A172 (cell line): ENCODE measurements at regions not wholly inside any gene's neighbourhood (a gene's known extent, or its start where the extent isn't known, plus 50 kb on each side); places are given as distances from the start of the nearest gene placed in this dataset.
"Not testable (repeated sequence)": the region's sequence is repeated elsewhere in the genome, so short reads cannot be mapped to it uniquely, and the experiment has no call there.

Experiments
- DNase-seq: peaks from one replicate; pipeline ENCODE4 v3.0.0-alpha.2; 2015; ENCODE audit warnings: low spot score

DNA sequence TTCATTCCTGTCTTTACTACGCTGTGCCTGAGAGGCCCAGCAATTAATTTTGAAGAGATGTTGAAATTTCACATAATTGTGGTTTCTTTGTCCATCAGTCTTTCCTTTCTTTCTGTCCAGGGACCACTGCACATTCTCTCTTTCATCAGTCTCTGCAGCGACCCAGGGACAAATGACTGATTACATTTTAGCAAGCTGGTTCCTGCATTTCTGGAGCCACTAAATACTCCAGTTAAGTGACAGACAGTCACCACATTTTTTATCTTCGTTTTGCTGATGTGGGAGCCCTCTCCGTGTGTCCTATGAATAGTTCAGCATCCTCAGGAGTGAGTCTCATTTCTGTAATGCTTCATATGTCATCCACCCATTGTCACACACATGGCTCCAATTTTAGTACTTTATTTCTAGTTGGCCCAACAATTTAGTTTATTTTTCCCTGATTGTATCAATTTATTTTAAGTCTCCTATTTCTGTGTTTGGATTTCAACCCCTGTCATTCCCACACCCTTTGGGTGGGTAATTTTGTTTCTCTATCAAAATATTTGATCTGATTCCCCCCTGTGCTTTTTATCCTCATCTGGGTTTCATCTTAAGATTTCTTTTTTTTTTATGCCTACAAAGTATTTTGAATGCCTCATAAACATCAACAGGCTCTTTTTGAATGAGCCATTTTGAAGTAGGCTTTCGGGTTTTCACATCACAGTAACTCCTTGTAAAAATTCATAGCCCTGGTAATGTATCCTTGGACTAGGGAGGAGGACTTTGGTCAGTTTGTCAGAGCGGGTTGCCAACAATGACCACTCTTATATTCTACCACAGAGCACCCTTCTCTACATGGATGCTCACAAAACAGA, 1196.5 kb downstream of the GALC start:
- DNase-seq: peak; percentile 49

DNA sequence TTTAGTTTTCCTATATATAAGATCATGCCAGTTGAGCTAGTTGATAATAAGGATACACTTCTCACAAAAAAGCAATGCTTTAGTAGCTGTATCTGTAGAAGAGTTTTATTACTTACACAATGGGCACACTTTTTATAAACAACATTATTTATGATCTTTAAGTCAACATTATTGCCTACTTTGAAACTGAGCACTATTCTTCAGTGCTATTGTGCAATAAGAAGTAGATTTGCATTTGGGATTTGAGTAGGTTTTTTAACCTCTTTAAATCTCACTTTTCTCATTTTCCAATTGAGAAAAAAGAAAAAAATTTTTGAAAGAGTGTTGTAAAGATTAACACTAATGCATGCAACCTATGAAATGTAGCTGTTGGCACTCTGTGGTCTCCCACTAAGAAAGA, 1198.3 kb downstream of the GALC start:
- no peak for DNase-seq

DNA sequence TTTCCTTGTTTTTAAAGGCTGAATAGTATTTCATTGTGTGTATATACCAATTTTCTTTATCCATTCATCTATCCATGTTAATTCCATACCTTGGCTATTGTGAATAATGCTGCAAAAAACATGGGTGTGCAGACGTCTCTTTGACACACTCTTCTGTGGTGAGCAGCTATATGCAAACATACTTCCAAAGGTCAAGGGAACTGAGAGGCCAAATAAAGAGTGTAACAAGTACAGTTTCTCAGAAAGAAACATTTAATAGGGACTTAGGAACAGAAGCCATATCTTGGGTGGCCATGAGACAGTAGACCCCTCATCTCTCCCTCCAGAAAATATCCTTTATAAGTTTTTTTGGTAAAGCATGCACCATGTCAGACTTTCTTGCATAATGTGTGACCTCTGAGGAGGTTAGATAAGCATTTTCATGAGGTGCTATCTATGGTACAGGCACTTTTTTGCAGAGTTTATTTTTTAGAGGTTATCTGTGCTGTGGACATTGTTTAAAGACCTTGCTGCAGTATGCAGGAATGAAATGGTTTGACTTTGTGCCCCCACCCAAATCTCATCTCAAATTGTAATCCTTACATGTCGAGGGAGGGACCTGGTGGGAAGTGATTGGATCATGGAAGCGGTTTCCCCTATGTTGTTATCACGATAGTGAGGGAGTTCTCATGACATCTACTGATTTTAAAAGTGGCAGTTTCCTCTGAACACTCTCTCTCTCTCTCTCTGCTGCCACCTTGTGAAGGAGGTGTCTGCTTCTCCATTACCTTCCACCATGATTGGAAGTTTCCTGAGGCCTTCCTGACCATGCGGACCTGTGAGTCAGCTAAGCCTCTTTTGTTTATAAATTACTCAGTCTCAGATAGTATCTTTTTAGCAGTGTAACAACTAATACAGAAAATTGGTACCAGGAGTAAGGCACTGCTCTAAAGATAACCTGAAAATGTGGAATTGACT, 1202.3 kb downstream of the GALC start:
- DNase-seq: peak; percentile 18

DNA sequence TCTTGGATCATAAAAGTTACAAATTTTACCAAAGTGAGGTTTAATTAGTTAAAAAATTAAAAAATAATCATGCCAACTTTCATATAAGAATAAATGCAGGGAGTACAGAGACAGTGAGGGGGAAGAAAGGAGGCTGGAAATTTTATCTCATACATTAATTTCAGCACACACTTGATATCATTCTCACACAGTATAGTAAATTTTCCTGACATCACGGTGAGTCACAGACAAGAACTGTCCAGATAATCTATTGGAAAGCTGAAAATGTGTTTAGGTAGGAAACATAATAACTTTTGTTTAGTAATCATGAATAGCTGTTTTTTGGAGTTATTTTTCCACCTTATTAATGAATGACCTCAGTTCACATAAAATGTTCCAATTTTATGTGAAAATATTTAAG, 1204.8 kb downstream of the GALC start:
- DNase-seq: peak; percentile 35

DNA sequence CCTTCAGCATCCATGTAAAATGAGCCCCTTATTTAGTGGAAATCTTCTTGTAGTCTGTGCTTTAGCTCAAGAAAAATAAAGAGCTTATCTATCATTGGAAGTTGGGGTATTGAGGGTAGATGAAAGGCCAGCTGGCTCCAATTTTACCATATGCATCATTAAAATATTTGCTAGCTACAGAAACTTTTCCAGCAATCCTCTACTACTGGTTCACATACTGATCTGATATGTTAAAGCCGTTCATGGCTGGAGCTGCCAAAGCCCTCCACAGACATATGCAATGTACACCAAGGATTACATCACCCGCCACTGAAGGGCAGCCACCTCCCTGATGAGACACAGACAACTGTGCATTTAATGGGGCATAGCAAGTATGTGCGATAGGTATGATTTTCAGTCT, 1205.3 kb downstream of the GALC start:
- peak; percentile 11 for DNase-seq

DNA sequence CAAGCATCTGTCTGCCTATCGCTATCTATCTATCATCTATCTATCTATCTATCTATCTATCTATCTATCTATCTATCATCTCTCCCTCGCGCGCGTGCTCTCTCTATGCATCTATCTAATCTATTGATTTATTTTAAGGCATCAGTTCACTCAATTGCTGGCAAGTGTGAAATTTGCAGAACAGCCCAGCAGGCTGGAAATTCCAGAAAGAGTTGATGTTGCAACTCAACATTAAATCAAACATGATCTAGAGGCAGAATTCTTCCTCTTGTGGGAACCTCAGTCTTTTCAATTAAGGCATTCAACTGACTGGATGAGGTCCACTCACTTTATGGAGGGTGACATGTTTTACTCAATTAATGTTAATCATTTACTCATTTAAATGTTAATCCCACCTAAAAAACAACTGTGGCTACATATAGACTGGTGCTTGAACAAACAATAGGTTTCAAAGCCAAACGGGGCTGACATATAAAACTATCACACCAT, 1210.8 kb downstream of the GALC start:
- DNase-seq: no peak

GRCh38 chr14:86780876-86781510, 1212.0 kb downstream of the GALC start:
- no peak for DNase-seq

DNA sequence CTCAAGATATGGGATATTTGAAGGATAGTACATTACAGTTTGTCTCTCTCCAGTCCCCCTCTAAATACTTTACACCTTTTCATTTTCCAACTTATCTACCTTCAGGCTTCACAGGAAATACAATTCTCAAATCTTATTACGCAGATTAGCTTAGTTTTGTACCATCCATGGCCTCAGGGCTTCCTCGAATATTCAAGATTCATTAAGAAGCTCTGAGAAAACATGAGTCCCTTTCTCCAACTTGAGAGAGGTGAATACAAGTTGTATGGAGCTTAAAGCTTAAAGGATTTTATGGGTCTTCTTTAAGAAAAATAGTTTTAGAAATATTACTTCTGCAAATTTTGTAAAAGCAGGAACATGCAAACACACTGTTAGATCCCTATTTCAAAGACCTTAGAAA, 1212.5 kb downstream of the GALC start:
- no peak for DNase-seq

DNA sequence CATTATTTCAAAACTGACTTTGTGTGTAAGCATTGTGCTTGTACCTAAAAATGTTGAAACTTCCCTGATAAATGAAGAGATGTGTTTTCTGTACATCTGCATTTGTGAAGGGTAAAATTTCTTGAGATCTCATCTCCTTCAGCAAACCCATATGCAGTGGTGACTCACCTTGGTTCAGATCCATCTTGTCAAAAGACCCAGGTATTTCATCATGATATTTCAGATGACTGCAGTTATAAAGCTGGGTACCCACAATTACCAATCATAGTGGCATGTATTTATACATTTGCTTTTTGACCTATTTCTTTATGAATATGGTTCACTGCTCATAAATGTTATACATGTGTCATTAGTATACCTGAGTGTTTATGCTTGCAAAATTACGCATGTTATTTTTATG, 1213.6 kb downstream of the GALC start:
- DNase-seq: no peak

GRCh38 chr14:86777963-86778602, 1214.9 kb downstream of the GALC start:
- peak; percentile 57 for DNase-seq

DNA sequence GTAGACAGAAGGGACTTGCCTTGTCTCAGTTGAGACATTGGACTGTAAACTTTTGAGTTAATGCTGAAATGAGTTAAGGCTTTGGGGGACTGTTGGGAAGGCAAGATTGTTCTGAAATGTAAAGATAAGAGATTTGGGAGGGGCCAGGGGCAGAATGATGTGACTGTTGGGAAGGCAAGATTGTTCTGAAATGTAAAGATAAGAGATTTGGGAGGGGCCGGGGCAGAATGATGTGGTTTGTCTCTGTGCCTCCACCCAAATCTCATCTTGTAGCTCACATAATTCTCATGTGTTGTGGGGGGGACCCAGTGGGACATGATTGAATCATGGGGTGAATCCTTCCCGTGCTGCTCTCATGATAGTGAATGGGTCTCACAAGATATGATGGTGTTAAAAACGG, 1217.1 kb downstream of the GALC start:
- DNase-seq: not testable (repeated sequence)

GRCh38 chr14:86774916-86775315, 1218.1 kb downstream of the GALC start:
- DNase-seq: no peak

DNA sequence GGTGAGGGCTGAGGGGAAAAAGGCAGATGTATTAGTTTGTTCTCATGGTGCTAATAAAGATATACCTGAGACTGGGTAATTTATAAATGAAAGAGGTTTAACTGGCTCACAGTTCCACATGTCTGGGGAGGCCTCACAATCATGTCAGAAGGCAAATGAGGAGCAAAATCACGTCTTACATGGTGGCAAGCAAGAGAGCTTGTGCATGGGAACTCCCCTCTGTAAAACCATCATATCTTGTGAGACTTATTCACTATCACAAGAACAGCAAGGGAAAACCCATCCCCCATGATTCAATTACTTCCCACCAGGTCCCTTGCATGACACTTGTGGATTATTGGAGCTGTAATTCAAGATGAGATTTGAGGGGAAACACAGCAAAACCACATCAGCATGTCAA, 1220.9 kb downstream of the GALC start:
- DNase-seq: no peak

- DNase-seq: no peak
Measured at GRCh38 chr14:86770186-86770585, 1222.8 kb downstream of the GALC start.

DNA sequence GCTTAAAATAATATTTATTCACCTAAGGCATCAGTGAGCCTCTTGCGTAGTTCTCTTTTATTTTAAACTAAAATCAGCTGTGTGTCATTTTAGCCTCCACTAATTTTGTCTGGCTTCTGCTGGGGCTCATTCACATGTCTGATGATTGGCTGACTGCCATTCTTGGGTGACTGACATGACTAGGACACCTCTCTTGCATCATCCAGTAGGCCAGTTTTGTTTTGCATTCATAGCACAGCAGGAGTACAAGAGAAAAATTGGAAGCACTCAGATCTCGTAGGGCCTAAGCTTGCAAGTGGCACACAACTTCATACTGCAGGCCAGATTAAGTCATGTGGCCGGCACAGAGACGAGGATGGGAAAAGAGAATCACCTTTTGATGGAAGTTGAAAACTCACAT, 1226.5 kb downstream of the GALC start:
- DNase-seq: no peak

DNA sequence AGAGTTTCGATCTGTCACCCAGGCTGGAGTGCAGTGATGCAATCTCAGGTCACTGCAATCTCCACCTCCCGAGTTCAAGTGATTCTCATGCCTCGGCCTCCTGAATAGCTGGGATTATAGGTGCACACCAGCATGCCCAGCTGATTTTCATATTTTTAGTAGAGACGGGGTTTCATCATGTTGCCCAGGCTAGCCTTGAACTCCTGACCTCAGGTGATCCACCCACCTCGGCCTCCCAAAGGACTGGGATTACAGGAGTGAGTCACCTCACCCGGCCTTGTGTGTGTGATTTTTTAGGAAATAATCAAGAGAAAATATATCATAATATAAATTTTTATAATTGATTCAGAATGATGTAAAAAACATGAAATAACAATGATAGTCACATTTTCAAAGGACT, 1231.4 kb downstream of the GALC start:
- DNase-seq: no peak

- no peak for DNase-seq
Measured at GRCh38 chr14:86756521-86757190, 1226.7 kb downstream of the FLRT2 start.

DNA sequence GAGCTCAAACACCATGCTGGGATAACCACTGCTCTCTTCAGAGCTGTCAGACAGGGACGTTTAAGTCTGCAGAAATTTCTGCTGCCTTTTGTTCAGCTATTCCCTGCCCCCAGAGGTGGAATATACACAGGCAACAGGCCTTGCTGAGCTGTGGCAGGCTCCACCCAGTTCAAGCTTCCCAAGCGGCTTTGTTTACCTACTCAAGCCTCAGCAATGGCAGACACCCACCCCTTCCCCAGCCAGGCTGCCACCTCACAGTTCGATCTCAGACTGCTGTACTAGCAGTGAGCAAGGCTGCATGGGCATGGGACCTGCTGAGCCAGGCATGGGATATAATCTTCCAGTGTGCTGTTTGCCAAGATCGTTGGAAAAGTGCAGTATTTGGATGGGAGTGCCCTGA, 1220.5 kb downstream of the FLRT2 start:
- not testable (repeated sequence) for DNase-seq

GRCh38 chr14:86739761-86740160, 1209.8 kb downstream of the FLRT2 start:
- no peak for DNase-seq

GRCh38 chr14:86731427-86731826, 1201.5 kb downstream of the FLRT2 start:
- DNase-seq: not testable (repeated sequence)

- no peak for DNase-seq
Measured at GRCh38 chr14:86723254-86723624, 1193.3 kb downstream of the FLRT2 start.
